Small intestine (tissue), 7 donors: ENCODE measurements at regions not wholly inside any gene's neighbourhood (a gene's known extent, or its start where the extent isn't known, plus 50 kb on each side); places are given as distances from the start of the nearest gene placed in this dataset.

Experiments
- DNase-seq, 2 donors: peaks; one replicate each; pipeline versions ENCODE4 v3.0.0 to v3.0.0-alpha.2; 2013
- FAIRE-seq: peaks from 2 replicates; lab custom pipeline; 2012; peaks lifted over from hg19 to GRCh38; lab: Jason Lieb, UNC
- H3K27ac ChIP-seq, 3 donors: one replicate each; pipeline ENCODE4 v1.5.1; 2013; ENCODE audit warnings: low read length in 2 of 3, mild to moderate bottlenecking in 2 of 3, control low read depth in 1 of 3, inconsistent platforms in 1 of 3, low read depth in 1 of 3, moderate library complexity in 1 of 3
- H3K27me3 ChIP-seq, 3 donors: one replicate each; pipeline ENCODE4 v1.6.1; 2013; ENCODE audit warnings: low read length in 3 of 3, inconsistent platforms in 1 of 3; ENCODE audit not compliant: control insufficient read depth in 3 of 3, insufficient read depth in 3 of 3
- H3K36me3 ChIP-seq, 3 donors: one replicate each; pipeline ENCODE4 v1.6.1; 2013; ENCODE audit warnings: low read length in 3 of 3, inconsistent platforms in 1 of 3, low read depth in 1 of 3, mild to moderate bottlenecking in 1 of 3, moderate library complexity in 1 of 3; ENCODE audit not compliant: control insufficient read depth in 3 of 3, insufficient read depth in 2 of 3
- H3K4me1 ChIP-seq, 3 donors: one replicate each; pipeline ENCODE4 v1.6.1; 2013; ENCODE audit warnings: low read length in 2 of 3, inconsistent platforms in 1 of 3, low read depth in 1 of 3, mild to moderate bottlenecking in 1 of 3, moderate library complexity in 1 of 3; ENCODE audit not compliant: control insufficient read depth in 3 of 3, insufficient read depth in 2 of 3
- H3K4me3 ChIP-seq, 3 donors: one replicate each; pipeline ENCODE4 v1.5.1; 2013; ENCODE audit warnings: low read length in 3 of 3, control low read depth in 1 of 3, inconsistent platforms in 1 of 3, low read depth in 1 of 3, mild to moderate bottlenecking in 1 of 3, moderate library complexity in 1 of 3
- H3K9me3 ChIP-seq, 2 donors: one replicate each; pipeline ENCODE4 v1.6.1; 2013; ENCODE audit warnings: low read depth in 1 of 2, low read length in 1 of 2; ENCODE audit not compliant: control insufficient read depth in 2 of 2, insufficient read depth in 1 of 2
- WGBS, 3 donors: extraction: QIAGEN DNeasy Blood & Tissue Kit; methylation state at CpG; one replicate each; pipeline ENCODE4 v1.1.7; 2013; 5-methylcytosine and 5-hydroxymethylcytosine counted together
- donor health status: healthy with polysubstance abuse.
- donor health status: control.
- donor health status: control.
- donor health status: Bipolar disorder and iron deficiency.
- donor health status: healthy.

DNA sequence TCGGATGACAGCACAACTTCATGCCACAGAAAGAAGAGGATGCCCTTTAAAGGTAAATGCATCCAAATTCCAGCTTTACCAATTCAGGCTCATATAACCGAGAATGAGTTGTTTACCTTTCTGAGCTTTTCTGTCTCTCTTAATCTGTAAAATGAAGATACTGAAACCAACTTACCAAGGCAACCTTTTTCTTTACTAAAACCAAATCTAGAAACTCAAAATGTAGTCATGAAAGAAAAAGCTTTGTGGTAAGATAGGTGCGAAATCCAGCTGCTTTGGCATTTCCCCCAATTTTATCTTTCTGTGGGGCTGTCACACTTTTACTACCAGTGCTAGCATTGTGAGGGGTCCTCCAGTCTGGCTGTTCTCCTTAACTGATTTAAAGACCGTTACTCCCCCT is 240.4 kb downstream of the IKZF2 start:
- FAIRE-seq (no peak), DNase-seq (no peak)
- no peak overlapping the region for H3K4me3 ChIP-seq
- no peaks in the 10 kb centered on the region for H3K9me3 ChIP-seq
- H3K27ac ChIP-seq = no peak overlapping the region
- no peaks in the 10 kb centered on the region for H3K4me1 ChIP-seq
- 75 to 84% (median 81%) methylated on average over 4 of the region's 4 CpGs for WGBS, 3 donors
- H3K27me3 ChIP-seq = no peaks in the 10 kb centered on the region
- H3K36me3 ChIP-seq = no peaks in the 10 kb centered on the region

- DNase-seq (no peak), FAIRE-seq (no peak)
- no peak overlapping the region for H3K4me3 ChIP-seq
- H3K4me1 ChIP-seq = no peaks in the 10 kb centered on the region
- WGBS, 3 donors = 87 to 90% (median 88%) methylated on average over 4 of the region's 4 CpGs
- no peaks in the 10 kb centered on the region for H3K36me3 ChIP-seq
- H3K9me3 ChIP-seq = no peaks in the 10 kb centered on the region
- no peak overlapping the region for H3K27ac ChIP-seq
- no peaks in the 10 kb centered on the region for H3K27me3 ChIP-seq
These were observed 242.6 kb downstream of the IKZF2 start for GRCh38 chr2:212908682-212909435.

GRCh38 chr2:212908031-212908430 is 243.4 kb downstream of the IKZF2 start:
- DNase-seq = no peak
- Histone ChIP-seq H3K9me3 (no peaks in the 10 kb centered on the region), H3K27me3 (no peaks in the 10 kb centered on the region), H3K27ac (no peak overlapping the region), H3K4me3 (no peak overlapping the region), H3K4me1 (no peaks in the 10 kb centered on the region), H3K36me3 (no peaks in the 10 kb centered on the region)
- FAIRE-seq = no peak
- WGBS, 3 donors = 88 to 95% (median 92%) methylated on average over 5 of the region's 5 CpGs

DNA sequence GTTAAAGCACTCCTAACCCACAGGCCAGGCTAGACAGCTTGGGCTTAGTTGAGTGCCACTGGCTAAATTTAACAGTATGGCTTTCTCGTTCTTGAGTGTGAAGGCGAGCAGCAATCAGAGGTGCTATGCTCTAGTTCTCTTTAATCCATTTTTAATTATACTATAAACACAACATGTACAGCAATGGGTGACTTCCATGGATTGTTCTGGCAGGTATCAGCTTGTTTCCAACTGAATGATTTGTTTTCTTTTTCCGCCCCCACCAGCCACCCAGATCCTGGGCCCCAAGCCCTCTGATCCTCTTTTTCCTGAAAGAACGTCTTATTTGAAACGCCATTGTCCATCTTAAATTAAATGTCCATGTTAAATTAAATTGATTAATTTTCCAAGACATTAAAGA is 244.8 kb downstream of the IKZF2 start:
- no peaks in the 10 kb centered on the region for H3K9me3 ChIP-seq
- 82 to 93% (median 87%) methylated on average over 5 of the region's 5 CpGs for WGBS, 3 donors
- H3K27me3 ChIP-seq = no peaks in the 10 kb centered on the region
- no peak overlapping the region for H3K27ac ChIP-seq
- H3K4me3 ChIP-seq = no peak overlapping the region
- H3K36me3 ChIP-seq = no peaks in the 10 kb centered on the region
- no peaks in the 10 kb centered on the region for H3K4me1 ChIP-seq
- FAIRE-seq (no peak), DNase-seq (no peak)

DNA sequence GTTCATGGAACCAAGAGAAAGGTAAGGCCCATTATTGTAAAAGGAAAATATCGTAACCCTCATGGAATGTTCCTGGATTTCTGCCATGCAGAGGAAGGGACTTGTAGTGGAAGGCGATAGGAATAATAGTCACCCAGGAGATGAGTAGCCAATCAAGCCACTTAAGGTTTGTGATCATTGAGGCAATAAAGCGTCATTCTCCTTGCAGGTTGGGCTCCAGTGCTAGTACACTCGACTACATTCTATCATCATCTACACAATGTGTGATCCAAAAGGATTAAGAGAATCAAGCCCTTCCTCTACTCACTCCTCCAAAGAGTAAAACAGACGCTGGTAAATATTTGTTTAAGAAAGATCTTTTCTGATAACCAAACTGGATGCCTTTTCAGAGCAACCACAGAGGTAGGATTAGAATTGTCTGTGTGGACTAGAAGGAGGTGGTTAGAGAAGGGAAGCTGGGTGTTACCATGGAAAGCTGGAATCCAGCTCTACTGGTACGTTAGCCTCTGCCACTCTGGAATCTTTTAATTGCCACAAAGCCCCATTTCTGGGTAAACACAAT is 245.7 kb downstream of the IKZF2 start:
- Histone ChIP-seq H3K36me3 (no peaks in the 10 kb centered on the region), H3K27ac (no peak overlapping the region), H3K9me3 (no peaks in the 10 kb centered on the region), H3K4me1 (no peaks in the 10 kb centered on the region), H3K27me3 (no peaks in the 10 kb centered on the region), H3K4me3 (no peak overlapping the region)
- DNase-seq (peak in 1 of 2 donors; percentile 18), FAIRE-seq (no peak)
- 42 to 57% (median 47%) methylated on average over 6 of the region's 6 CpGs for WGBS, 3 donors

DNA sequence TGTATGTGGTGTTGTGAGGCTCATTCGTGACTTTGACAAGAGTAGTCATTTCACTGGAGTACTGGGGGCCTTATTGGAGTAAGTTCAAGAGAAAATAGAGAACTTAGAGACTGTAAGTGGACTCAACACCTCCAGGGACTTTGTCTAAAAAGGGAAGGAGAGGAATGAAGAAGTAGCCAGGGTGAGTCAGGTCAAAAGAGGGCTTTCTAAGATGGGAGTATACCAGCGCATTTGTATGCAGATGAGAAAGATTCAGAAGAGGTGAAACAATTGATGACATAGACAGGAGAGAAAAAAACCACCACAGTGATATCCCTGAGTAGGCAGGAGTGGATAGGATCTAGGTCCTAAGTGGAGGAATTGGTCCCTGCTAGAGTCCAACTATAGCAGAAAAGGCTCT is 246.8 kb downstream of the IKZF2 start:
- Histone ChIP-seq H3K4me3 (no peak overlapping the region), H3K27ac (no peak overlapping the region), H3K27me3 (no peaks in the 10 kb centered on the region), H3K4me1 (no peaks in the 10 kb centered on the region), H3K9me3 (no peaks in the 10 kb centered on the region), H3K36me3 (no peaks in the 10 kb centered on the region)
- DNase-seq (no peak), FAIRE-seq (no peak)
- WGBS, 3 donors = 81 to 90% (median 87%) methylated on average over 2 of the region's 2 CpGs

GRCh38 chr2:212903413-212903812 is 248.0 kb downstream of the IKZF2 start:
- FAIRE-seq = no peak
- no peak for DNase-seq
- H3K27me3 ChIP-seq = no peaks in the 10 kb centered on the region
- H3K4me1 ChIP-seq = no peaks in the 10 kb centered on the region
- H3K36me3 ChIP-seq = no peaks in the 10 kb centered on the region
- no peaks in the 10 kb centered on the region for H3K9me3 ChIP-seq
- H3K27ac ChIP-seq = no peak overlapping the region
- H3K4me3 ChIP-seq = no peak overlapping the region

GRCh38 chr2:212902421-212902820 is 249.0 kb downstream of the IKZF2 start:
- Histone ChIP-seq H3K9me3 (no peaks in the 10 kb centered on the region), H3K27me3 (no peaks in the 10 kb centered on the region), H3K36me3 (no peaks in the 10 kb centered on the region), H3K27ac (no peak overlapping the region), H3K4me3 (no peak overlapping the region), H3K4me1 (no peaks in the 10 kb centered on the region)
- no peak for DNase-seq
- 79 to 87% (median 87%) methylated on average over 3 of the region's 3 CpGs for WGBS, 3 donors
- FAIRE-seq = no peak
